ENCODE measurements at regions not wholly inside any gene's neighbourhood (a gene's known extent, or its start where the extent isn't known, plus 50 kb on each side); places are given as distances from the start of the nearest gene placed in this dataset.

- no peaks in the 10 kb centered on the region for H3K4me1 ChIP-seq (ENCODE audit: control insufficient read depth, insufficient read depth, low read length)
- no peaks in the 10 kb centered on the region for H3K9me3 ChIP-seq (ENCODE audit: control insufficient read depth, low read length)
- H3K9ac ChIP-seq (ENCODE audit: extremely low read depth, low read length, poor library complexity, severe bottlenecking): no peak overlapping the region
- H3K4me3 ChIP-seq (ENCODE audit: low read length): no peak overlapping the region
- DNase-seq: no peak
- H3K36me3 ChIP-seq (ENCODE audit: control insufficient read depth, insufficient read depth, low read length): no peaks in the 10 kb centered on the region
- H3K36me3 Mint-ChIP-seq (ENCODE audit: low read depth): no peaks in the 10 kb centered on the region
- H3K27ac ChIP-seq (ENCODE audit: low read depth, low read length): no peak overlapping the region
- H3K4me1 Mint-ChIP-seq: no peaks in the 10 kb centered on the region
- WGBS, 2 experiments (ENCODE audit: insufficient coverage in 1 of 2, insufficient read length in 1 of 2): 95 to 100% methylated on average over 2 to 4 of the region's 4 CpGs
- no peaks in the 10 kb centered on the region for H3K9me3 Mint-ChIP-seq
- H3K27ac Mint-ChIP-seq: no peak overlapping the region
- TF ChIP-seq CTCF (conservative IDR thresholded peaks at IDR 0.05): no peak
- no peaks in the 10 kb centered on the region for H3K27me3 Mint-ChIP-seq (ENCODE audit: insufficient read depth)
- H3K27me3 ChIP-seq (ENCODE audit: control insufficient read depth, insufficient read depth, low read length, poor library complexity, severe bottlenecking): no peaks in the 10 kb centered on the region
- no peak overlapping the region for H3K4me3 Mint-ChIP-seq
Measured at GRCh38 chr2:136392897-136393505, 275.1 kb upstream of the CXCR4 start.

GRCh38 chr2:136389809-136390208 is 271.9 kb upstream of the CXCR4 start:
- no peak overlapping the region for H3K4me3 ChIP-seq (ENCODE audit: low read length)
- H3K36me3 ChIP-seq (ENCODE audit: control insufficient read depth, insufficient read depth, low read length): no peaks in the 10 kb centered on the region
- 74 to 83% methylated on average over 3 of the region's 3 CpGs for WGBS, 2 experiments (ENCODE audit: insufficient coverage in 1 of 2, insufficient read length in 1 of 2)
- no peaks in the 10 kb centered on the region for H3K27me3 Mint-ChIP-seq (ENCODE audit: insufficient read depth)
- H3K9ac ChIP-seq (ENCODE audit: extremely low read depth, low read length, poor library complexity, severe bottlenecking): no peak overlapping the region
- H3K27ac ChIP-seq (ENCODE audit: low read depth, low read length): no peak overlapping the region
- H3K36me3 Mint-ChIP-seq (ENCODE audit: low read depth): no peaks in the 10 kb centered on the region
- H3K27ac Mint-ChIP-seq: no peak overlapping the region
- no peak for TF ChIP-seq CTCF (conservative IDR thresholded peaks at IDR 0.05)
- no peak for DNase-seq
- no peaks in the 10 kb centered on the region for H3K27me3 ChIP-seq (ENCODE audit: control insufficient read depth, insufficient read depth, low read length, poor library complexity, severe bottlenecking)
- no peak overlapping the region for H3K4me3 Mint-ChIP-seq
- H3K4me1 ChIP-seq (ENCODE audit: control insufficient read depth, insufficient read depth, low read length): peaks cover 9% of the 10 kb centered on the region
- H3K9me3 Mint-ChIP-seq: no peaks in the 10 kb centered on the region
- H3K9me3 ChIP-seq (ENCODE audit: control insufficient read depth, low read length): no peaks in the 10 kb centered on the region
- H3K4me1 Mint-ChIP-seq: peaks cover 11% of the 10 kb centered on the region

GRCh38 chr2:136386046-136386445 is 268.1 kb upstream of the CXCR4 start:
- H3K27me3 Mint-ChIP-seq (ENCODE audit: insufficient read depth): peaks cover 4% of the 10 kb centered on the region
- H3K4me1 Mint-ChIP-seq: peaks cover 15% of the 10 kb centered on the region
- no peaks in the 10 kb centered on the region for H3K9me3 Mint-ChIP-seq
- no peak overlapping the region for H3K4me3 Mint-ChIP-seq
- Histone ChIP-seq H3K36me3 (ENCODE audit: control insufficient read depth, insufficient read depth, low read length) (no peaks in the 10 kb centered on the region), H3K9ac (ENCODE audit: extremely low read depth, low read length, poor library complexity, severe bottlenecking) (no peak overlapping the region), H3K27ac (ENCODE audit: low read depth, low read length) (no peak overlapping the region), H3K4me3 (ENCODE audit: low read length) (no peak overlapping the region), H3K4me1 (ENCODE audit: control insufficient read depth, insufficient read depth, low read length) (peaks cover 9% of the 10 kb centered on the region), H3K9me3 (ENCODE audit: control insufficient read depth, low read length) (no peaks in the 10 kb centered on the region), H3K27me3 (ENCODE audit: control insufficient read depth, insufficient read depth, low read length, poor library complexity, severe bottlenecking) (no peaks in the 10 kb centered on the region)
- WGBS, 2 experiments (ENCODE audit: insufficient coverage in 1 of 2, insufficient read length in 1 of 2): 85 to 86% methylated on average over 3 of the region's 3 CpGs
- TF ChIP-seq CTCF (conservative IDR thresholded peaks at IDR 0.05): no peak
- DNase-seq: no peak
- H3K36me3 Mint-ChIP-seq (ENCODE audit: low read depth): no peaks in the 10 kb centered on the region
- no peak overlapping the region for H3K27ac Mint-ChIP-seq
